Endothelial cell of umbilical vein (primary cell): ENCODE measurements at regions not wholly inside any gene's neighbourhood (a gene's known extent, or its start where the extent isn't known, plus 50 kb on each side); places are given as distances from the start of the nearest gene placed in this dataset.

Experiments used
- BruUV-seq: library from RNA; stranded (reverse); fragments of 400-500 nt; replicated peaks from 2 replicates; lab custom pipeline; 2021; lab: Mats Ljungman, UMichigan
- CTCF ChIA-PET: fragments of 300-600, 350-600 bp; sonication (Branson Sonifier 250); formaldehyde crosslinking; loops from one replicate; lab custom pipeline; 2021; ENCODE audit warnings: antibody characterized with exemption, inconsistent platforms; lab: Charles Lee
- POLR2A ChIA-PET: fragments of 300-600, 350-600 bp; sonication (Branson Sonifier 250); formaldehyde crosslinking; loops from one replicate; lab custom pipeline; 2021; ENCODE audit warnings: antibody characterized with exemption, inconsistent platforms; lab: Charles Lee
- DNase-seq: peaks from one replicate; pipeline ENCODE4 v3.0.0-alpha.2; 2011; ENCODE audit warnings: low read depth, low spot score
- FAIRE-seq: peaks from 2 replicates; lab custom pipeline; 2011; peaks lifted over from hg19 to GRCh38; lab: Jason Lieb, UNC
- H2AFZ ChIP-seq: 2 replicates; pipeline ENCODE4 v1.6.0; 2012; ENCODE audit warnings: low read depth, low read length, control low read depth, inconsistent platforms
- H3K27ac ChIP-seq: 2 replicates; pipeline ENCODE4 v1.5.1; 2011; ENCODE audit warnings: low read depth, mild to moderate bottlenecking, control low read depth, low read length, moderate library complexity; ENCODE audit not compliant: insufficient read depth
- H3K27me3 ChIP-seq, 2 experiments: 2 replicates each; pipeline versions ENCODE4 v1.6.0 to v1.6.1; 2011; ENCODE audit warnings: low read length in 2 of 2, mixed read lengths in 1 of 2; ENCODE audit not compliant: control insufficient read depth in 2 of 2, insufficient read depth in 2 of 2
- H3K36me3 ChIP-seq, 2 experiments: 2 replicates in 1 of 2; 3 replicates in 1 of 2; pipeline ENCODE4 v1.5.1; 2011; ENCODE audit warnings: low read length in 2 of 2, mild to moderate bottlenecking in 1 of 2, moderate library complexity in 1 of 2; ENCODE audit not compliant: control insufficient read depth in 2 of 2, insufficient read depth in 2 of 2; ENCODE audit errors: extremely low read depth in 1 of 2
- H3K4me1 ChIP-seq: 3 replicates; pipeline ENCODE4 v1.5.1; 2011; ENCODE audit warnings: mild to moderate bottlenecking, low read length; ENCODE audit not compliant: control insufficient read depth, insufficient read depth; ENCODE audit errors: extremely low read depth
- H3K4me2 ChIP-seq: 2 replicates; pipeline ENCODE4 v1.6.1; 2011; ENCODE audit warnings: low read length, control low read depth, mixed read lengths; ENCODE audit not compliant: insufficient read depth
- H3K4me3 ChIP-seq, 3 experiments: fragments of 200-600 bp in 1 of 3; sonication (generic), shearing (Covaris generic) in 1 of 3; replicated peaks in 1 of 3; 2 replicates each; pipeline ENCODE4 v1.5.1; 2011 to 2016; ENCODE audit warnings: control low read depth in 3 of 3, low read length in 3 of 3, mild to moderate bottlenecking in 2 of 3, inconsistent platforms in 1 of 3, low read depth in 1 of 3, moderate library complexity in 1 of 3; ENCODE audit not compliant: insufficient read depth in 1 of 3
- H3K79me2 ChIP-seq: 2 replicates; pipeline ENCODE4 v1.6.0; 2012; ENCODE audit warnings: low read length, inconsistent platforms; ENCODE audit not compliant: control insufficient read depth, insufficient read depth
- H3K9ac ChIP-seq: replicated peaks from 2 replicates; pipeline ENCODE3; 2011; ENCODE audit warnings: low read length, control low read depth; ENCODE audit not compliant: insufficient read depth; ENCODE audit errors: extremely low read depth
- H3K9me1 ChIP-seq: replicated peaks from 3 replicates; pipeline ENCODE4 v1.6.0; 2011; ENCODE audit warnings: mild to moderate bottlenecking, low read length; ENCODE audit not compliant: control insufficient read depth, insufficient read depth; ENCODE audit errors: extremely low read depth
- H3K9me3 ChIP-seq: replicated peaks from 2 replicates; pipeline ENCODE4 v1.5.1; 2012; ENCODE audit warnings: low read length, inconsistent platforms; ENCODE audit not compliant: control insufficient read depth, insufficient read depth
- H4K20me1 ChIP-seq: replicated peaks from 2 replicates; pipeline ENCODE3; 2011; ENCODE audit warnings: mild to moderate bottlenecking, low read length; ENCODE audit not compliant: control insufficient read depth, insufficient read depth; ENCODE audit errors: extremely low read depth
- CTCF ChIP-seq, 2 donors: IDR thresholded peaks; 1 replicate in 1 of 2; 2 replicates in 1 of 2; pipeline ENCODE4 v1.5.1; 2011; ENCODE audit warnings: low read length in 2 of 2, mild to moderate bottlenecking in 2 of 2, moderate library complexity in 2 of 2, control low read depth in 1 of 2, inconsistent platforms in 1 of 2, low read depth in 1 of 2; ENCODE audit not compliant: insufficient read depth in 1 of 2; ENCODE audit errors: extremely low read depth in 1 of 2
- EZH2 ChIP-seq: IDR thresholded peaks from 2 replicates; pipeline ENCODE4 v1.6.1; 2012; ENCODE audit warnings: borderline replicate concordance, low read depth, mild to moderate bottlenecking, moderate library complexity, low read length, inconsistent platforms; ENCODE audit not compliant: severe bottlenecking
- FOS ChIP-seq: IDR thresholded peaks from 2 replicates; pipeline ENCODE4 v1.6.1; 2011; ENCODE audit warnings: mild to moderate bottlenecking, low read length, moderate library complexity, borderline replicate concordance; ENCODE audit not compliant: insufficient read depth
- POLR2A ChIP-seq: IDR thresholded peaks from 2 replicates; pipeline ENCODE4 v1.6.1; 2012; ENCODE audit warnings: low read depth, mild to moderate bottlenecking, control low read depth, low read length
- POLR2AphosphoS5 ChIP-seq: IDR thresholded peaks from 2 replicates; pipeline ENCODE4 v1.6.1; 2012; ENCODE audit warnings: low read depth, mild to moderate bottlenecking, control low read depth, low read length, moderate library complexity; ENCODE audit not compliant: insufficient read depth
- dilution Hi-C: fragments of 300-500 bp; cut with MboI; formaldehyde crosslinking; loops from one replicate; pipeline ENCODE4 v1.15.0; 2019; ENCODE audit warnings: low sequenced_read_pairs; ENCODE audit not compliant: extremely low pct_ligation_motif_present
- intact Hi-C: fragments of 100-400 bp; cut with micrococcal nuclease; formaldehyde crosslinking; loops from one replicate; pipeline ENCODE4 v1.10.0; 2022
- TF ChIP-seq, protein P1 (sequence below): IDR thresholded peaks from 2 replicates; pipeline ENCODE4 v1.6.1; 2011; ENCODE audit not compliant: insufficient read depth, insufficient read length

DNA sequence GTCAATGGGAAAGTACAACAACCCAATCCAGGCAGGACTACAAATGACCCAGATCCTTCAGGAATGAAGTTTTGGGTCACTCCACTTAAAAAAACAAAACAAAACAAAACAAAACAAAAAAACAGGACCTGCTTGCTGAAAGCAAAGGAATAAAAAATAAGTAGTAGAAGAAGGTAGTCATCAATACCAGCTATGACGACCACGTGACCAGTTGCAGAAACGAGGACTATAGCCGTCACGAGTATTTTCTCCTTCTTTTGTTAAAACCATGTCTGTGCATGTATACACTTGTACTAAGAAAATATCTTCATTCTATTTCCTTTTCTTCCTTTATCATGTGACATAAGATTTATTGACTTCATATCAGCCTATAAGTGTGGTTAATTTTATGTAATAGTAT, 308.4 kb upstream of the DEFB112 start:
- H2AFZ ChIP-seq: no peak overlapping the region
- FAIRE-seq (no peak), DNase-seq (no peak)
- H3K79me2 ChIP-seq: no peaks in the 10 kb centered on the region
- intact Hi-C loops: no loop called here
- BruUV-seq: no TSS peak
- no peak overlapping the region for H3K4me2 ChIP-seq
- no peak overlapping the region for H3K9ac ChIP-seq
- POLR2A ChIA-PET: no interaction called here
- no peaks in the 10 kb centered on the region for H3K27me3 ChIP-seq
- H3K4me3 ChIP-seq: no peak overlapping the region
- H3K36me3 ChIP-seq: no peaks in the 10 kb centered on the region
- no peaks in the 10 kb centered on the region for H3K4me1 ChIP-seq
- TF ChIP-seq, protein P1, sequence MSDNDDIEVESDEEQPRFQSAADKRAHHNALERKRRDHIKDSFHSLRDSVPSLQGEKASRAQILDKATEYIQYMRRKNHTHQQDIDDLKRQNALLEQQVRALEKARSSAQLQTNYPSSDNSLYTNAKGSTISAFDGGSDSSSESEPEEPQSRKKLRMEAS: no peak
- TF ChIP-seq POLR2AphosphoS5 (no peak), EZH2 (no peak), FOS (no peak), CTCF (IDR thresholded peaks at IDR 0.05; ENCODE audit: extremely low read depth in 1 of 2, insufficient read depth in 1 of 2, low read depth in 1 of 2, low read length in 2 of 2) (no peak), POLR2A (no peak)
- CTCF ChIA-PET: no interaction called here
- no peaks in the 10 kb centered on the region for H4K20me1 ChIP-seq
- H3K9me3 ChIP-seq: peaks cover 2% of the 10 kb centered on the region
- dilution Hi-C loops: no loop called here
- H3K9me1 ChIP-seq: no peaks in the 10 kb centered on the region
- H3K27ac ChIP-seq: no peak overlapping the region
